ENCODE measurements at regions not wholly inside any gene's neighbourhood (a gene's known extent, or its start where the extent isn't known, plus 50 kb on each side); places are given as distances from the start of the nearest gene placed in this dataset.

GRCh38 chr14:99023371-99023770 lies 248.6 kb downstream of the BCL11B start:
- no peaks in the 10 kb centered on the region for H3K27me3 ChIP-seq
- no peak for DNase-seq (ENCODE audit: low spot score in 2 of 2)
- 85% methylated on average over 1 of the region's 1 CpG for WGBS
- no peak for TF ChIP-seq POLR2A (IDR thresholded peaks at IDR 0.05)
- TF ChIP-seq CTCF (IDR thresholded peaks at IDR 0.05) = no peak
- TF ChIP-seq POLR2AphosphoS5 (IDR thresholded peaks at IDR 0.05) = no peak
- TF ChIP-seq EP300 (IDR thresholded peaks at IDR 0.05) = no peak
- H3K27ac ChIP-seq = no peak overlapping the region
- H3K4me3 ChIP-seq = no peak overlapping the region
- no peaks in the 10 kb centered on the region for H3K4me1 ChIP-seq
- no peaks in the 10 kb centered on the region for H3K36me3 ChIP-seq
- H3K9me3 ChIP-seq = no peaks in the 10 kb centered on the region

- no peaks in the 10 kb centered on the region for H3K36me3 ChIP-seq
- H3K27me3 ChIP-seq = no peaks in the 10 kb centered on the region
- WGBS = 74% methylated on average over 4 of the region's 4 CpGs
- no peak overlapping the region for H3K4me3 ChIP-seq
- TF ChIP-seq POLR2AphosphoS5 (IDR thresholded peaks at IDR 0.05) = no peak
- TF ChIP-seq EP300 (IDR thresholded peaks at IDR 0.05) = no peak
- no peak for TF ChIP-seq CTCF (IDR thresholded peaks at IDR 0.05)
- TF ChIP-seq POLR2A (IDR thresholded peaks at IDR 0.05) = no peak
- H3K4me1 ChIP-seq = no peaks in the 10 kb centered on the region
- DNase-seq (ENCODE audit: low spot score in 2 of 2) = no peak
- no peaks in the 10 kb centered on the region for H3K9me3 ChIP-seq
- H3K27ac ChIP-seq = no peak overlapping the region
These were observed 247.1 kb downstream of the BCL11B start for GRCh38 chr14:99024926-99025325.

GRCh38 chr14:99025418-99025817 lies 246.6 kb downstream of the BCL11B start:
- H3K4me3 ChIP-seq = no peak overlapping the region
- H3K9me3 ChIP-seq = no peaks in the 10 kb centered on the region
- DNase-seq (ENCODE audit: low spot score in 2 of 2) = peak in 1 of 2 donors; percentile 16
- no peaks in the 10 kb centered on the region for H3K36me3 ChIP-seq
- no peaks in the 10 kb centered on the region for H3K4me1 ChIP-seq
- 91% methylated on average over 11 of the region's 11 CpGs for WGBS
- no peak overlapping the region for H3K27ac ChIP-seq
- no peaks in the 10 kb centered on the region for H3K27me3 ChIP-seq
- no peak for TF ChIP-seq POLR2AphosphoS5 (IDR thresholded peaks at IDR 0.05)
- no peak for TF ChIP-seq POLR2A (IDR thresholded peaks at IDR 0.05)
- TF ChIP-seq CTCF (IDR thresholded peaks at IDR 0.05) = no peak
- no peak for TF ChIP-seq EP300 (IDR thresholded peaks at IDR 0.05)

- 100% methylated on average over 2 of the region's 2 CpGs for WGBS
- H3K27ac ChIP-seq = no peak overlapping the region
- H3K9me3 ChIP-seq = no peaks in the 10 kb centered on the region
- TF ChIP-seq POLR2AphosphoS5 (IDR thresholded peaks at IDR 0.05) (no peak), CTCF (IDR thresholded peaks at IDR 0.05) (no peak), POLR2A (IDR thresholded peaks at IDR 0.05) (no peak), EP300 (IDR thresholded peaks at IDR 0.05) (no peak)
- H3K36me3 ChIP-seq = no peaks in the 10 kb centered on the region
- no peaks in the 10 kb centered on the region for H3K4me1 ChIP-seq
- no peaks in the 10 kb centered on the region for H3K27me3 ChIP-seq
- DNase-seq (ENCODE audit: low spot score in 2 of 2) = no peak
- H3K4me3 ChIP-seq = no peak overlapping the region
These were observed 245.5 kb downstream of the BCL11B start for GRCh38 chr14:99026471-99026870.

- peak; percentile 10 to 52 for DNase-seq (ENCODE audit: low spot score in 2 of 2)
- H3K36me3 ChIP-seq = no peaks in the 10 kb centered on the region
- no peaks in the 10 kb centered on the region for H3K4me1 ChIP-seq
- H3K9me3 ChIP-seq = no peaks in the 10 kb centered on the region
- no peak overlapping the region for H3K27ac ChIP-seq
- no peaks in the 10 kb centered on the region for H3K27me3 ChIP-seq
- TF ChIP-seq POLR2A (IDR thresholded peaks at IDR 0.05) (no peak), CTCF (IDR thresholded peaks at IDR 0.05) (no peak), POLR2AphosphoS5 (IDR thresholded peaks at IDR 0.05) (no peak), EP300 (IDR thresholded peaks at IDR 0.05) (no peak)
- WGBS = 96% methylated on average over 5 of the region's 6 CpGs
- no peak overlapping the region for H3K4me3 ChIP-seq
These were observed 244.0 kb downstream of the BCL11B start for GRCh38 chr14:99028041-99028440.

All from suprapubic skin (tissue), 4 donors.